ACC112 (cell line): ENCODE measurements at regions not wholly inside any gene's neighbourhood (a gene's known extent, or its start where the extent isn't known, plus 50 kb on each side); places are given as distances from the start of the nearest gene placed in this dataset.

Source experiments
- H2AFZ ChIP-seq: fragments of 200-600 bp; sonication (generic); one replicate; pipeline ENCODE4 v1.6.0; 2017; ENCODE audit warnings: antibody characterized with exemption, low read length; ENCODE audit not compliant: unreplicated experiment
- H3K27ac ChIP-seq: fragments of 200-600 bp; sonication (generic); 2 replicates; pipeline ENCODE4 v1.5.1; 2014; ENCODE audit warnings: low read depth, mild to moderate bottlenecking, antibody characterized with exemption, low read length, moderate library complexity
- H3K27me3 ChIP-seq: fragments of 200-600 bp; sonication (generic); 2 replicates; pipeline ENCODE4 v1.6.1; 2014; ENCODE audit warnings: mild to moderate bottlenecking, antibody characterized with exemption, low read length, moderate library complexity, mixed read lengths; ENCODE audit not compliant: insufficient read depth
- H3K36me3 ChIP-seq: fragments of 200-600 bp; sonication (generic); 2 replicates; pipeline ENCODE4 v1.6.1; 2016; ENCODE audit warnings: mild to moderate bottlenecking, antibody characterized with exemption, low read length, moderate library complexity, mixed read lengths; ENCODE audit not compliant: insufficient read depth
- H3K4me1 ChIP-seq: fragments of 200-600 bp; sonication (generic); one replicate; pipeline ENCODE4 v1.6.1; 2016; ENCODE audit warnings: low read length, mixed read lengths; ENCODE audit not compliant: insufficient read depth, unreplicated experiment, control insufficient read depth
- H3K4me3 ChIP-seq: fragments of 200-600 bp; sonication (generic); 2 replicates; pipeline ENCODE4 v1.5.1; 2014; ENCODE audit warnings: mild to moderate bottlenecking, low read depth, low read length
- H3K79me2 ChIP-seq: fragments of 200-600 bp; sonication (generic); one replicate; pipeline ENCODE4 v1.6.0; 2016; ENCODE audit warnings: low read length; ENCODE audit not compliant: control insufficient read depth, unreplicated experiment, insufficient read depth

GRCh38 chr5:5666369-5666768 lies 243.9 kb downstream of the ICE1 start:
- no peaks in the 10 kb centered on the region for H3K79me2 ChIP-seq
- H3K36me3 ChIP-seq, result no peaks in the 10 kb centered on the region
- no peak overlapping the region for H3K4me3 ChIP-seq
- H2AFZ ChIP-seq, result no peak overlapping the region
- no peaks in the 10 kb centered on the region for H3K27me3 ChIP-seq
- H3K4me1 ChIP-seq, result no peaks in the 10 kb centered on the region
- no peak overlapping the region for H3K27ac ChIP-seq

DNA sequence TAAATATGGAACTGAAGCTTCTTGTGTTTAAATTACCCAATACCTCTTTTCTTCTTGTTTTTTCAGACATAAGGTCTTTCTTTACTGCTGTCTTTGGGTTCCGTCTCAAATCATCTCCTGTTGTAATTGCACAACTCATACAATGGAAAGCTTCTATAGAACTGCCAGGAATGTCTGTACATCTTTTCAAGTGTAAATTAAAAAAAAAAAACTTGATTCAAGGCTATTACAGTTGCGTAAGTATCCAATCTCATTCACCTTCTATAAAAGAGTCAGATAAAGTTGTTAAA lies 243.5 kb downstream of the ICE1 start:
- no peaks in the 10 kb centered on the region for H3K79me2 ChIP-seq
- no peak overlapping the region for H2AFZ ChIP-seq
- H3K36me3 ChIP-seq, result no peaks in the 10 kb centered on the region
- no peaks in the 10 kb centered on the region for H3K4me1 ChIP-seq
- H3K27ac ChIP-seq, result no peak overlapping the region
- H3K27me3 ChIP-seq, result no peaks in the 10 kb centered on the region
- H3K4me3 ChIP-seq, result no peak overlapping the region

DNA sequence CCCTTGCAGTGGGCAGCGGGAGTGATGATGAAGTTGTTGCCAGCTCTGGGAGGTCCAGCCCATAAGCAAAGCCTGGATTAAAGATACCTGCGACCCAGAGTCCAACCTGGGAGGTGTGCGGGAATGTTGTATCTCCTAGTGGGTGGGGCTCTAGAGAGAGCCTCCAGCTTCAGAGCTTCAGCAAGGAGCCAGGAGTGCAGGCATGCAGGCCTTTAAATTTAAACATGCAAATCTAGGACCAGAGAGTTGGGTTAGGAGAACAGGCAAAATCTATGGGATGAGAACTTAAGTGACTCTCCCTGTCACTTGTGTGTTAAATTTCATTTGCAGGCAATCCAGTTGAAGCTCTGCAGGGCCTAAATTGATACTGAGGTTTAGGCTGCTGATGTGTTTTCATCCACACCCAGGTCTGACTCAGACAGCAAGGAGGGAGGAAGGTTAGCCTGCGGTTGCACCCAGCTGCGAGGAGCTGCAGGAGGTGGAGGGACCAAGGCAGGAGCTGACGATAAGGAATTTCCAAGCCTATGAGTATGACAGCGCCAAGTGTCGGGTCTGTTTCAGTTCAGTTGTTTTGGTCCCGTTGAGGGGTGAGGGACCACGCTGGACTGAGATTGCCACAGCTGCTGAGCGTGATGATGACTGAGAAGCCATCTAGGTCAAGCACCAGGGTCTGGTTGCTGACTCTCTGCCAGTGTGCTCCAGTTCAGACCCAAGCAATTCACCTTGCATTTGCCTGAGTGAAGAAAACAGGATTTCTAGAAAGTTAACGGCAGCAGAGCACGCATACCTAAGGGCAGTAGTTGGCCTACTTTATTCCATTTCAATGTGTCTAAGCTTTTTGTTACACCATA lies 243.0 kb downstream of the ICE1 start:
- no peak overlapping the region for H2AFZ ChIP-seq
- no peak overlapping the region for H3K27ac ChIP-seq
- H3K4me1 ChIP-seq, result no peaks in the 10 kb centered on the region
- H3K79me2 ChIP-seq, result no peaks in the 10 kb centered on the region
- no peaks in the 10 kb centered on the region for H3K36me3 ChIP-seq
- no peak overlapping the region for H3K4me3 ChIP-seq
- H3K27me3 ChIP-seq, result no peaks in the 10 kb centered on the region

GRCh38 chr5:5658889-5659465 lies 236.5 kb downstream of the ICE1 start:
- Histone ChIP-seq H3K27me3 (no peaks in the 10 kb centered on the region), H3K36me3 (no peaks in the 10 kb centered on the region), H3K4me1 (no peaks in the 10 kb centered on the region), H2AFZ (no peak overlapping the region), H3K4me3 (no peak overlapping the region), H3K79me2 (no peaks in the 10 kb centered on the region), H3K27ac (no peak overlapping the region)

DNA sequence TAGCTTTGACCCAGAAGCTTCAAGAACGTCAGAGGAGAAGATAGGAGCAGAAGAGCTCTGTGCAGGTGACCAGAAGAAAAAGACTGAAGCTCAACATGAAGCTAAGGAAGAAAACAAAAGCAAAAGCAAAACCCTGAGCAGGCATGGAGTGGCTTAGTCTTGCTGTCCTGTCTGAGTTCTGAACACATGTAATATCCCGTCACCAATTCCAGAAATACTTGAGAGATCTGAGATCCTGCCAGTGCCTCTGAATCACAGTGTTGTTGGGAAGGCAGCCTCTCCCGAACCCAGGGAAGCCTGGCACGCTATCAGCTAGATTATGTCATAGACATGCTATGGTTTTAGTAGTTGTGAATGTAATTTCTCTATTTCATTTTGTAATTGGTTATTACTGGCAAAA lies 235.7 kb downstream of the ICE1 start:
- Histone ChIP-seq H3K36me3 (no peaks in the 10 kb centered on the region), H3K79me2 (no peaks in the 10 kb centered on the region), H3K27me3 (no peaks in the 10 kb centered on the region), H2AFZ (no peak overlapping the region), H3K4me3 (no peak overlapping the region), H3K27ac (no peak overlapping the region), H3K4me1 (no peaks in the 10 kb centered on the region)

GRCh38 chr5:5652181-5652580 lies 229.7 kb downstream of the ICE1 start:
- Histone ChIP-seq H3K27ac (no peak overlapping the region), H3K36me3 (no peaks in the 10 kb centered on the region), H3K79me2 (no peaks in the 10 kb centered on the region), H2AFZ (no peak overlapping the region), H3K4me1 (no peaks in the 10 kb centered on the region), H3K27me3 (no peaks in the 10 kb centered on the region), H3K4me3 (no peak overlapping the region)

DNA sequence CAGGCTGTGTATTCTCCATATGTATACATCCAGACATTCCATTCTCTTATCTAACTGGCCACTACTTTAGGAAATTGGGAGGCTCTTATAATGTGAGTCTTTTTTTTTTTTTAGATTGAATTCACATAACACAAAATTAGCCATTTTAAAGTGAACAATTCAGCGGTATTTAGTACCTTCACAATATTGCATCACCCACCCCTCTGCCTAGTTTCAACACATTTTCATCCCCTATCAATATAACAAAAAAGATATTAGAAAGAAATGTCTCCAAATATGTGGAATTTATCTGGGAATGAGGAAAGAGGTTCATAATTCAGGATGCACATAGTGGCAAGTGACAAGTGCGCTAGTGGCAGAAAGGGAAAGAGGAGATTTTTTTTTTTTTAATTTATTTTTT lies 228.5 kb downstream of the ICE1 start:
- Histone ChIP-seq H3K4me1 (no peaks in the 10 kb centered on the region), H3K36me3 (no peaks in the 10 kb centered on the region), H3K4me3 (no peak overlapping the region), H3K27me3 (no peaks in the 10 kb centered on the region), H3K27ac (no peak overlapping the region), H3K79me2 (no peaks in the 10 kb centered on the region), H2AFZ (no peak overlapping the region)

DNA sequence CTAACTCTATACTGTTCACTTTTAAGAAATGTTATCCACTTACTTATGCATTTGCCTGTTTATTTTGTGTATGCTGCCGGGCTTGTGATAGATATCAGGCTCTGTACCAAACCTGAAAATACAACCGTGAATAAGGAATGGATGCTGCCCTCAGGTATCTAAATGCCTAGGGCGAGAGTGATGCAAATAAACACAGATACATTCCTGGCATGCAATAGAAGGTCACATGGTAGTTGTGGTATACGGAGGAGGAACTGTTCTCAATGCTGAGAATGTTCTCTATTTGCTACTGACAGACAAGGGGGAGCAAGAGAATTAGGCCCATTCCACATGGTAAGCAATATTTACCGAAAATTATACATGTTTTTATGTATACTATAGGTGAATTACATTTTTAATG lies 227.8 kb downstream of the ICE1 start:
- no peak overlapping the region for H3K4me3 ChIP-seq
- no peak overlapping the region for H3K27ac ChIP-seq
- H2AFZ ChIP-seq, result no peak overlapping the region
- H3K4me1 ChIP-seq, result no peaks in the 10 kb centered on the region
- no peaks in the 10 kb centered on the region for H3K27me3 ChIP-seq
- H3K36me3 ChIP-seq, result no peaks in the 10 kb centered on the region
- H3K79me2 ChIP-seq, result no peaks in the 10 kb centered on the region

DNA sequence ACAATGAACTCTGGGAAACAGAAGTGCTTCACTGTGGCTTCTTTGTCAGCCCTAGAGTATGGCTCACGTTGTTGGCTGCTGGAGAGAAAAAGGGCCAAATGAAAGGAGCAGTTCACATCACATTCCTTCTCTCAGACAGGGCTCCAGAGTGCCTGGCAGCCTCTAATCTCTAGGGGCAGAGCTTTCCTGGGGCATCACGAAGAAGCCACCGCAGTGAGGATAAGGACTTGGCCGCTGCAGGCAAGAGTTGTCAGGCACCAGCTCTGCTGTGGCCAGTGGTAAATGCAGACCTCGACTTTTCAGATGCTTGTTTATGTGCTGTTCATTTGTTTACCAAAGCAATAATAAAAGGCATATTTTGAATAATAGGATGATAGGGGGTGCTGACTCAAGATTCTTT lies 227.2 kb downstream of the ICE1 start:
- no peaks in the 10 kb centered on the region for H3K36me3 ChIP-seq
- H3K4me3 ChIP-seq, result no peak overlapping the region
- no peak overlapping the region for H2AFZ ChIP-seq
- H3K27ac ChIP-seq, result no peak overlapping the region
- no peaks in the 10 kb centered on the region for H3K27me3 ChIP-seq
- no peaks in the 10 kb centered on the region for H3K4me1 ChIP-seq
- no peaks in the 10 kb centered on the region for H3K79me2 ChIP-seq

DNA sequence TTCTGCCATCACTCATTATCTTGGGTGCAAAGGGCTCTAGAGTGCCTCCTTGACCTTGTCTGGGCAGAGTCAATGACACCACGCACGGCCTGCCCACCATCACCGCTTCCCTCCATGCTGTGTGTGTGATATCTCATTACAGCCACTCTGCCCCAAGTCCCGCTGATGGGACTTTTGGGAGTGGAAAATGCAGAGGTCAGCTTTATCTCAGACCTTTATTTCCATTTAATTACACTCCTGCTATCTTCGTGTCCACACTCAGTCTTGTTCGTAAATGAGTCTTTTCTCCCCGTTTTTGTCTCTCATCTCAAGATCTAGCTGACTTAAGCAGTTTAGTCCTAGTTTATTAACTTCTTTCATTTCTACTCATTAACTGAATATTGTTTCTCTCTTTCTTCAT lies 226.2 kb downstream of the ICE1 start:
- Histone ChIP-seq H2AFZ (no peak overlapping the region), H3K4me1 (no peaks in the 10 kb centered on the region), H3K27ac (no peak overlapping the region), H3K79me2 (no peaks in the 10 kb centered on the region), H3K4me3 (no peak overlapping the region), H3K36me3 (no peaks in the 10 kb centered on the region), H3K27me3 (no peaks in the 10 kb centered on the region)

DNA sequence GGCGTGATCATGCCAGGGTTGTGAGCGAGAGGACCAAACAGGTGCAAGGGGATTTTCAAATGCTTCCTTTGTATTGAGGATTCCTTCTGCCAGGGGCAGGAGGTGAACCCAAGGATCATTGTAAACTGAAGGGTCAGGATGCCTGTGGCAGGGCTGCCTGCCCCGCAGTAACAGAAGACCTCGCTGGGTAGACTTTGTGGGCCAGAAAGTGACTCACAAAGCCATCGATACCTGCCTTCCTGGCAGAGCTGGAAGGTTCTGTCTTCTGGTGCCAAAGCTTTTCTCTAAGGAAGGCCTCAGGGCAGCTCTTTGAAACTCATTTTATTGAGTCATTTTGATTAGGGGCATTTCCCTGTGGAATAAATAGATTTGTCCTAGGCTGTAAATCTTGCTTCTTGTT lies 223.4 kb downstream of the ICE1 start:
- H3K4me3 ChIP-seq, result no peak overlapping the region
- H3K4me1 ChIP-seq, result no peaks in the 10 kb centered on the region
- H3K27me3 ChIP-seq, result no peaks in the 10 kb centered on the region
- no peaks in the 10 kb centered on the region for H3K36me3 ChIP-seq
- no peaks in the 10 kb centered on the region for H3K79me2 ChIP-seq
- no peak overlapping the region for H2AFZ ChIP-seq
- H3K27ac ChIP-seq, result no peak overlapping the region
